ENCODE measurements at regions not wholly inside any gene's neighbourhood (a gene's known extent, or its start where the extent isn't known, plus 50 kb on each side); places are given as distances from the start of the nearest gene placed in this dataset.

DNA sequence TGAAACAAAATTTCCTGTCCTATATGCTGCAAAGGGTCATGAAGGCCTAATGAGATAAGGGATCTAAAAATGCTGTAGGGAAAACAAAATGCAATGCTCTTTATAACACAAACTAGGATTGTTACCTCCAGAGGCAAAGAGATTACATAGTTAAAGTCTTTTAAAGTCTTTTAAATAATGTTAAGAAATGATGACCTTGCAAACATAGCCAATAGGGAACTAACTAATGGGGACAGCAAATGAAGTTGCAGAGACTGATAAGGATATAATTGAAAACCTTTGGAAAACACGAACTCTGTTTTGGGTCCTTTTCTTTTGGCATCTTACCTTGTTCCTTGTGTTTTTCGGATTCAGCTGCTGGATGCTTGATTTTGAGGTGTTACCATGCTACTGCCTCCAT, 485.9 kb downstream of the KCNA4 start:
- TF ChIP-seq SUZ12 (IDR thresholded peaks at IDR 0.05; ENCODE audit: extremely low read depth, insufficient read depth, insufficient read length) (no peak), ZNF274 (IDR thresholded peaks at IDR 0.05; ENCODE audit: low read depth, low read length) (no peak)

Measured in NT2/D1 (cell line).